ENCODE measurements at regions not wholly inside any gene's neighbourhood (a gene's known extent, or its start where the extent isn't known, plus 50 kb on each side); places are given as distances from the start of the nearest gene placed in this dataset.

GRCh38 chr5:35341189-35341588 is 110.9 kb upstream of the PRLR start:
- no peaks in the 10 kb centered on the region for H3K36me3 Mint-ChIP-seq (ENCODE audit: low read depth)
- no peak overlapping the region for H3K27ac Mint-ChIP-seq
- H3K9me3 Mint-ChIP-seq = peaks cover 3% of the 10 kb centered on the region
- peaks cover 7% of the 10 kb centered on the region for H3K27me3 Mint-ChIP-seq
- no peaks in the 10 kb centered on the region for H3K4me1 Mint-ChIP-seq (ENCODE audit: low read depth)
- no peak overlapping the region for H3K4me3 Mint-ChIP-seq
- DNase-seq = no peak

GRCh38 chr5:35339616-35340100 is 109.4 kb upstream of the PRLR start:
- Mint-ChIP-seq H3K4me3 (no peak overlapping the region), H3K27me3 (peaks cover 10% of the 10 kb centered on the region)
- DNase-seq = no peak

GRCh38 chr5:35339006-35339405 is 108.7 kb upstream of the PRLR start:
- Mint-ChIP-seq H3K4me3 (no peak overlapping the region), H3K27me3 (peaks cover 10% of the 10 kb centered on the region), H3K27ac (no peak overlapping the region), H3K9me3 (peaks cover 3% of the 10 kb centered on the region), H3K4me1 (ENCODE audit: low read depth) (no peaks in the 10 kb centered on the region), H3K36me3 (ENCODE audit: low read depth) (no peaks in the 10 kb centered on the region)
- no peak for DNase-seq

More at GRCh38 chr5:35339616-35340100, 109.4 kb upstream of the PRLR start:
- Mint-ChIP-seq H3K36me3 (ENCODE audit: low read depth) (no peaks in the 10 kb centered on the region), H3K9me3 (peaks cover 3% of the 10 kb centered on the region), H3K27ac (no peak overlapping the region), H3K4me1 (ENCODE audit: low read depth) (no peaks in the 10 kb centered on the region)

- no peaks in the 10 kb centered on the region for H3K36me3 Mint-ChIP-seq (ENCODE audit: low read depth)
- DNase-seq = no peak
- no peaks in the 10 kb centered on the region for H3K4me1 Mint-ChIP-seq (ENCODE audit: low read depth)
- no peaks in the 10 kb centered on the region for H3K9me3 Mint-ChIP-seq
- H3K4me3 Mint-ChIP-seq = no peak overlapping the region
- H3K27ac Mint-ChIP-seq = no peak overlapping the region
- H3K27me3 Mint-ChIP-seq = peaks cover 8% of the 10 kb centered on the region
Measured at GRCh38 chr5:35338157-35338453, 107.8 kb upstream of the PRLR start.

GRCh38 chr5:35337340-35338156 is 107.3 kb upstream of the PRLR start:
- DNase-seq = no peak
- Mint-ChIP-seq H3K27ac (no peak overlapping the region), H3K36me3 (ENCODE audit: low read depth) (no peaks in the 10 kb centered on the region)

GRCh38 chr5:35336230-35336629 is 105.9 kb upstream of the PRLR start:
- peaks cover 8% of the 10 kb centered on the region for H3K27me3 Mint-ChIP-seq
- no peaks in the 10 kb centered on the region for H3K36me3 Mint-ChIP-seq (ENCODE audit: low read depth)
- H3K9me3 Mint-ChIP-seq = no peaks in the 10 kb centered on the region
- H3K27ac Mint-ChIP-seq = no peak overlapping the region
- no peaks in the 10 kb centered on the region for H3K4me1 Mint-ChIP-seq (ENCODE audit: low read depth)
- H3K4me3 Mint-ChIP-seq = no peak overlapping the region
- DNase-seq = no peak

More at GRCh38 chr5:35337340-35338156, 107.3 kb upstream of the PRLR start:
- H3K9me3 Mint-ChIP-seq = no peaks in the 10 kb centered on the region
- no peak overlapping the region for H3K4me3 Mint-ChIP-seq
- H3K27me3 Mint-ChIP-seq = peaks cover 8% of the 10 kb centered on the region
- no peaks in the 10 kb centered on the region for H3K4me1 Mint-ChIP-seq (ENCODE audit: low read depth)

- Mint-ChIP-seq H3K9me3 (no peaks in the 10 kb centered on the region), H3K27me3 (peaks cover 8% of the 10 kb centered on the region), H3K4me1 (ENCODE audit: low read depth) (no peaks in the 10 kb centered on the region), H3K4me3 (no peak overlapping the region), H3K36me3 (ENCODE audit: low read depth) (no peaks in the 10 kb centered on the region), H3K27ac (no peak overlapping the region)
- DNase-seq = no peak
Measured at GRCh38 chr5:35335752-35336151, 105.5 kb upstream of the PRLR start.

- no peaks in the 10 kb centered on the region for H3K9me3 Mint-ChIP-seq
Measured at GRCh38 chr5:35333366-35333765, 103.1 kb upstream of the PRLR start.

GRCh38 chr5:35331956-35332950 is 102.0 kb upstream of the PRLR start:
- Mint-ChIP-seq H3K27ac (no peak overlapping the region), H3K4me3 (no peak overlapping the region), H3K4me1 (ENCODE audit: low read depth) (no peaks in the 10 kb centered on the region)

More at GRCh38 chr5:35333366-35333765, 103.1 kb upstream of the PRLR start:
- Mint-ChIP-seq H3K27me3 (peaks cover 3% of the 10 kb centered on the region), H3K4me1 (ENCODE audit: low read depth) (no peaks in the 10 kb centered on the region), H3K27ac (no peak overlapping the region), H3K36me3 (ENCODE audit: low read depth) (no peaks in the 10 kb centered on the region), H3K4me3 (no peak overlapping the region)
- no peak for DNase-seq

GRCh38 chr5:35325836-35326235 is 95.5 kb upstream of the PRLR start:
- no peak overlapping the region for H3K4me3 Mint-ChIP-seq
- no peak for DNase-seq
- no peaks in the 10 kb centered on the region for H3K36me3 Mint-ChIP-seq (ENCODE audit: low read depth)
- no peak overlapping the region for H3K27ac Mint-ChIP-seq
- H3K4me1 Mint-ChIP-seq (ENCODE audit: low read depth) = no peaks in the 10 kb centered on the region
- H3K27me3 Mint-ChIP-seq = peaks cover 30% of the 10 kb centered on the region
- H3K9me3 Mint-ChIP-seq = no peaks in the 10 kb centered on the region

More at GRCh38 chr5:35331956-35332950, 102.0 kb upstream of the PRLR start:
- Mint-ChIP-seq H3K9me3 (no peaks in the 10 kb centered on the region), H3K36me3 (ENCODE audit: low read depth) (no peaks in the 10 kb centered on the region), H3K27me3 (peaks cover 5% of the 10 kb centered on the region)
- DNase-seq = no peak

- Mint-ChIP-seq H3K27ac (no peak overlapping the region), H3K4me1 (ENCODE audit: low read depth) (peaks cover 9% of the 10 kb centered on the region), H3K36me3 (ENCODE audit: low read depth) (no peaks in the 10 kb centered on the region), H3K9me3 (no peaks in the 10 kb centered on the region), H3K27me3 (peaks cover 32% of the 10 kb centered on the region), H3K4me3 (no peak overlapping the region)
- no peak for DNase-seq
Measured at GRCh38 chr5:35324679-35325078, 94.4 kb upstream of the PRLR start.

- H3K27ac Mint-ChIP-seq = no peak overlapping the region
- no peak overlapping the region for H3K4me3 Mint-ChIP-seq
- no peaks in the 10 kb centered on the region for H3K9me3 Mint-ChIP-seq
- H3K36me3 Mint-ChIP-seq (ENCODE audit: low read depth) = no peaks in the 10 kb centered on the region
- H3K4me1 Mint-ChIP-seq (ENCODE audit: low read depth) = peaks cover 14% of the 10 kb centered on the region
- peaks cover 32% of the 10 kb centered on the region for H3K27me3 Mint-ChIP-seq
- DNase-seq = no peak
Measured at GRCh38 chr5:35324201-35324600, 93.9 kb upstream of the PRLR start.

- Mint-ChIP-seq H3K9me3 (no peaks in the 10 kb centered on the region), H3K4me1 (ENCODE audit: low read depth) (peaks cover 26% of the 10 kb centered on the region), H3K4me3 (no peak overlapping the region), H3K36me3 (ENCODE audit: low read depth) (no peaks in the 10 kb centered on the region), H3K27ac (peak overlapping the region; percentile 84), H3K27me3 (peaks cover 34% of the 10 kb centered on the region)
- no peak for DNase-seq
Measured at GRCh38 chr5:35320029-35320428, 89.7 kb upstream of the PRLR start.

- Mint-ChIP-seq H3K27me3 (peaks cover 33% of the 10 kb centered on the region), H3K9me3 (no peaks in the 10 kb centered on the region), H3K4me1 (ENCODE audit: low read depth) (peaks cover 26% of the 10 kb centered on the region), H3K4me3 (peak overlapping the region; percentile 25), H3K36me3 (ENCODE audit: low read depth) (no peaks in the 10 kb centered on the region), H3K27ac (peak overlapping the region; percentile 84)
- peak; percentile 61 for DNase-seq
Measured at GRCh38 chr5:35319333-35320002, 89.2 kb upstream of the PRLR start.

All from activated T-cell treated with anti-CD3 and anti-CD28 coated beads, Interleukin-2, amount 50 U/mL, for 24 hours (primary cell).